ENCODE measurements at regions not wholly inside any gene's neighbourhood (a gene's known extent, or its start where the extent isn't known, plus 50 kb on each side); places are given as distances from the start of the nearest gene placed in this dataset.

DNA sequence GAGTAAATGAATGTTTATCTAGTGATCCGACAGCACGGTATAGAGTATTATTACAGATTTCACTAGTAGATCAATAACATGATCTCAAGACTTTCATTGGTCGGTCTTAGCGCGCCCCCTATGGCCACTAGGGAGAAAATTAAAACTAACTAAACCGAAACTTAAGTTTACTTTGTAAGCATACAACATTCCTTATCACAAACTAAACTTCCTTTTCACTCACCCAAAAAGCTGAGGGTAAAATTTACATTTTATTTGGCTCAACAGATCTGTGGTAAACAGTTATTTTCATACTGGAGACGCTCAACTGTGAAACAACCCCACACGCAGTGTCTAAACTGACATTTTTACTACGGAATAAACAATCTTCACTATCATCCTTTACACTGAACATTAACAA lies 215.6 kb upstream of the MAP2 start:
- no peak for DNase-seq (ENCODE audit: low read depth)
- H3K4me3 ChIP-seq (ENCODE audit: control insufficient read depth, low read depth, low read length): no peak overlapping the region
- TF ChIP-seq, protein P1, sequence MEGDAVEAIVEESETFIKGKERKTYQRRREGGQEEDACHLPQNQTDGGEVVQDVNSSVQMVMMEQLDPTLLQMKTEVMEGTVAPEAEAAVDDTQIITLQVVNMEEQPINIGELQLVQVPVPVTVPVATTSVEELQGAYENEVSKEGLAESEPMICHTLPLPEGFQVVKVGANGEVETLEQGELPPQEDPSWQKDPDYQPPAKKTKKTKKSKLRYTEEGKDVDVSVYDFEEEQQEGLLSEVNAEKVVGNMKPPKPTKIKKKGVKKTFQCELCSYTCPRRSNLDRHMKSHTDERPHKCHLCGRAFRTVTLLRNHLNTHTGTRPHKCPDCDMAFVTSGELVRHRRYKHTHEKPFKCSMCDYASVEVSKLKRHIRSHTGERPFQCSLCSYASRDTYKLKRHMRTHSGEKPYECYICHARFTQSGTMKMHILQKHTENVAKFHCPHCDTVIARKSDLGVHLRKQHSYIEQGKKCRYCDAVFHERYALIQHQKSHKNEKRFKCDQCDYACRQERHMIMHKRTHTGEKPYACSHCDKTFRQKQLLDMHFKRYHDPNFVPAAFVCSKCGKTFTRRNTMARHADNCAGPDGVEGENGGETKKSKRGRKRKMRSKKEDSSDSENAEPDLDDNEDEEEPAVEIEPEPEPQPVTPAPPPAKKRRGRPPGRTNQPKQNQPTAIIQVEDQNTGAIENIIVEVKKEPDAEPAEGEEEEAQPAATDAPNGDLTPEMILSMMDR (IDR thresholded peaks at IDR 0.05; ENCODE audit: control insufficient read depth, insufficient read depth, low read depth, low read length, missing control alignments): no peak

GRCh38 chr2:209209943-209210342 lies 213.9 kb upstream of the MAP2 start:
- TF ChIP-seq, protein P1 (IDR thresholded peaks at IDR 0.05; ENCODE audit: control insufficient read depth, insufficient read depth, low read depth, low read length, missing control alignments): no peak
- no peak for DNase-seq (ENCODE audit: low read depth)
- no peak overlapping the region for H3K4me3 ChIP-seq (ENCODE audit: control insufficient read depth, low read depth, low read length)

DNA sequence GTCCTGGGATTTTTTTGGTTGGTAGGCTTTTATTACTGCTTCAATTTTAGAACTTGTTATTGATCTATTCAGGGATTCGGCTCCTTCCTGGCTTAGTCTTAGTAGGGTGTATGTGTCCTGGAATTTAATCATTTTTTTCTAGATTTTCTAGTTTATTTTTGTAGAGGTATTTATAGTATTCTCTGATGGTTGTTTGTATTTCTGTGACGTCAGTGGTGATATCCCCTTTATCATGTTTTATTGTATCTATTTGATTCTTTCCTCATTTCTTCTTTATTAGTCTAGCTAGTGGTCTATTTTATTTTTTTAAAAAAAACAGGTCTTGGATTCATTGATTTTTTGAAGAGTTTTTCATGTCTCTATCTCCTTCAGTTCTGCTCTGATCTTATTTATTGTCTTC lies 193.3 kb upstream of the MAP2 start:
- no peak for DNase-seq (ENCODE audit: low read depth)
- no peak overlapping the region for H3K4me3 ChIP-seq (ENCODE audit: control insufficient read depth, low read depth, low read length)
- TF ChIP-seq, protein P1 (IDR thresholded peaks at IDR 0.05; ENCODE audit: control insufficient read depth, insufficient read depth, low read depth, low read length, missing control alignments): no peak

- DNase-seq (ENCODE audit: low read depth): no peak
- H3K4me3 ChIP-seq (ENCODE audit: control insufficient read depth, low read depth, low read length): no peak overlapping the region
- TF ChIP-seq, protein P1 (IDR thresholded peaks at IDR 0.05; ENCODE audit: control insufficient read depth, insufficient read depth, low read depth, low read length, missing control alignments): no peak
Observed at GRCh38 chr2:209236377-209236776, 187.5 kb upstream of the MAP2 start.

DNA sequence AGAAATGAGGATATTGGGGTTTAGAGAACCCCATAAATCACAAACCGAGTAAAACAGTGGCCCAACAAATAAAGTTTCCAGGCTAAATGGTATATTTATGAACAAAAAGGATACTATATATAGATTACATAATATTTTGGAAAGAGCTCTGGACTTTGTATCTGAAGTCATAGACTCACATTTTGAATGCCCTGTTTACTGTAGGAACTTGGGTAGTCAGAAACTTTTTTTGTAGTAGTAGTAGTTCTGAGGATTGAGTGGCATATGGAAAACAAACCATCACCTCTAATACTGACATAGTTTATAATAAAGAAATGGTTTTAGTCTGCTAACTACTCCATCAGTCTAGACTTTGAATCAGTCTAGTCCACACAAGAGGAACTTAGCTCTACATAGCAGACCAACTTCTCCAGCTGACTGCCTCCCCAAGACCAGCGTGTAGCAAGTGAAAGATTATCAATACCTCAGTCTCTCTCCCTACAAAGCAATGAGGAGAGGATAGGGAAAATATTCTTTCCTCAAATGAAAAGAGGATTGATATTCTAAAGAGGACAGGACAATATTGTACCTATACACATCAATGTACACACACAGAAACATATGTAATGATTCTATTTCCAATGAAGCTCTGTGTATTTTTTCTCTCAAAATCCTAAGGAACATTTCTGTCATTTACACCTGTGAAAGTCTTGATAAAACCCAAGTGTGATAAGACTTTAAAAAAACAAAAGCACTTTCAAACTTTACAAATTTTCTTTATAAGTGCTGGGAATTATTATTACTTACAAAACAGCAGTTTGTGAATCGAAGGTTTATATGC lies 184.9 kb upstream of the MAP2 start:
- no peak for DNase-seq (ENCODE audit: low read depth)
- TF ChIP-seq, protein P1 (IDR thresholded peaks at IDR 0.05; ENCODE audit: control insufficient read depth, insufficient read depth, low read depth, low read length, missing control alignments): no peak
- H3K4me3 ChIP-seq (ENCODE audit: control insufficient read depth, low read depth, low read length): no peak overlapping the region

DNA sequence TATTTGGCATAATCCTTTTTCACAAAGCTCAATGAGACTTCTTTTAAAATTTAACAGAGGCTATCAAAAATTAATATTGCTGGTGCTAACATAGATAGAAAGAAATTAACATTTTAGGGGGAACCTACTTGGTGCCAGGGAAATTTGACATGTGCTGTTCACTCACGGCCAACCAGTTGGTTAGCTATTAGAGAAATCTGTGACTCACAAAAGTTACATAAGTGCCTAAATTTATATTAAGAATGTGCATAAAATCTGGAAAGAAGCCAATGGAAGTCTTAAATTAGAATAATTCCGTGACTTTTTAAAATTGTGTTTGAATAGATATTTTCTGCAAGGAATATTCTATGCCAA lies 184.3 kb upstream of the MAP2 start:
- H3K4me3 ChIP-seq (ENCODE audit: control insufficient read depth, low read depth, low read length): no peak overlapping the region
- no peak for DNase-seq (ENCODE audit: low read depth)

More for the DNA sequence above, 184.3 kb upstream of the MAP2 start:
- TF ChIP-seq, protein P1 (IDR thresholded peaks at IDR 0.05; ENCODE audit: control insufficient read depth, insufficient read depth, low read depth, low read length, missing control alignments): no peak
